Caco-2 (cell line): ENCODE measurements at regions not wholly inside any gene's neighbourhood (a gene's known extent, or its start where the extent isn't known, plus 50 kb on each side); places are given as distances from the start of the nearest gene placed in this dataset.

ENCODE experiments used
- BruUV-seq: library from RNA; stranded (reverse); fragments of 400-500 nt; replicated peaks from 2 replicates; lab custom pipeline; 2021; lab: Mats Ljungman, UMichigan
- CTCF ChIA-PET: fragments of 300-600 bp; sonication (Branson Sonifier 250); formaldehyde crosslinking; loops from one replicate; lab custom pipeline; 2022; ENCODE audit warnings: antibody characterized with exemption; lab: Charles Lee
- POLR2A ChIA-PET: fragments of 300-600 bp; sonication (Branson Sonifier 250); formaldehyde crosslinking; loops from one replicate; lab custom pipeline; 2022; ENCODE audit warnings: antibody characterized with exemption; lab: Charles Lee
- DNase-seq, 2 experiments: peaks; one replicate each; pipeline versions ENCODE4 v3.0.0 to v3.0.0-alpha.2; 2020 to 2022
- H3K27me3 ChIP-seq: replicated peaks from 2 replicates; pipeline ENCODE4 v1.6.0; 2011; ENCODE audit warnings: low read length; ENCODE audit not compliant: control insufficient read depth, insufficient read depth
- H3K36me3 ChIP-seq: 2 replicates; pipeline ENCODE4 v1.5.1; 2011; ENCODE audit warnings: low read length; ENCODE audit not compliant: control insufficient read depth, insufficient read depth
- H3K4me1 ChIP-seq: fragments of 250-450 bp; sonication (Bioruptor Pico); 2 replicates; pipeline ENCODE4 v1.5.1; 2020; ENCODE audit warnings: mild to moderate bottlenecking
- H3K4me3 ChIP-seq: 2 replicates; pipeline ENCODE4 v1.5.1; 2011; ENCODE audit warnings: low read depth, mild to moderate bottlenecking, control low read depth, low read length
- H3K9me3 ChIP-seq: fragments of 250-450 bp; sonication (Bioruptor Pico); 2 replicates; pipeline ENCODE4 v1.5.1; 2020; ENCODE audit warnings: mild to moderate bottlenecking, moderate library complexity
- H3K27ac Mint-ChIP-seq: one replicate; pipeline ENCODE4 v1.8.0; 2022; ENCODE audit warnings: mixed read lengths; ENCODE audit not compliant: unreplicated experiment
- H3K27me3 Mint-ChIP-seq: one replicate; pipeline ENCODE4 v1.8.0; 2022; ENCODE audit warnings: mixed read lengths; ENCODE audit not compliant: insufficient read depth, unreplicated experiment
- H3K36me3 Mint-ChIP-seq: one replicate; pipeline ENCODE4 v1.8.0; 2022; ENCODE audit warnings: mild to moderate bottlenecking, mixed read lengths; ENCODE audit not compliant: insufficient read depth, unreplicated experiment
- H3K4me1 Mint-ChIP-seq: one replicate; pipeline ENCODE4 v1.8.0; 2022; ENCODE audit warnings: low read depth, mixed read lengths; ENCODE audit not compliant: unreplicated experiment
- H3K4me3 Mint-ChIP-seq: one replicate; pipeline ENCODE4 v1.8.0; 2022; ENCODE audit warnings: mild to moderate bottlenecking, moderate library complexity, mixed read lengths; ENCODE audit not compliant: unreplicated experiment
- H3K9me3 Mint-ChIP-seq: one replicate; pipeline ENCODE4 v1.8.0; 2022; ENCODE audit warnings: mixed read lengths; ENCODE audit not compliant: unreplicated experiment
- CTCF ChIP-seq, 2 experiments: fragments of 200-600 bp in 1 of 2; IDR thresholded peaks; 1 replicate in 1 of 2; 2 replicates in 1 of 2; pipeline versions ENCODE4 v1.5.1 to v1.8.0; 2011 to 2022; ENCODE audit warnings: antibody characterized with exemption in 1 of 2, control low read depth in 1 of 2, inconsistent platforms in 1 of 2, low read depth in 1 of 2, low read length in 1 of 2, mild to moderate bottlenecking in 1 of 2, moderate library complexity in 1 of 2; ENCODE audit not compliant: insufficient read depth in 1 of 2, severe bottlenecking in 1 of 2, unreplicated experiment in 1 of 2
- intact Hi-C: fragments of 100-400 bp; cut with micrococcal nuclease; formaldehyde crosslinking; loops from one replicate; pipeline ENCODE4 v1.10.0; 2022; ENCODE audit not compliant: unreplicated experiment

- intact Hi-C loops: no loop called here
- H3K9me3 Mint-ChIP-seq: no peaks in the 10 kb centered on the region
- no TSS peak for BruUV-seq
- no peak overlapping the region for H3K4me3 Mint-ChIP-seq
- ChIA-PET CTCF (no interaction called here), POLR2A (no interaction called here)
- H3K4me1 ChIP-seq: no peaks in the 10 kb centered on the region
- peak; percentile 25 to 47 for DNase-seq
- TF ChIP-seq CTCF (IDR thresholded peaks at IDR 0.05; ENCODE audit: insufficient read depth in 1 of 2, low read depth in 1 of 2, low read length in 1 of 2, severe bottlenecking in 1 of 2, unreplicated experiment in 1 of 2): peak in 1 of 2 experiments; percentile 4
- no peaks in the 10 kb centered on the region for H3K9me3 ChIP-seq
- peaks cover 14% of the 10 kb centered on the region for H3K27me3 Mint-ChIP-seq
- H3K36me3 Mint-ChIP-seq: no peaks in the 10 kb centered on the region
- H3K27ac Mint-ChIP-seq: no peak overlapping the region
- H3K27me3 ChIP-seq: no peaks in the 10 kb centered on the region; the same call in none of the 2 replicates
- H3K4me3 ChIP-seq: no peak overlapping the region
- H3K4me1 Mint-ChIP-seq: peaks cover 7% of the 10 kb centered on the region
- no peaks in the 10 kb centered on the region for H3K36me3 ChIP-seq
Observed at GRCh38 chr2:75311993-75312392, 112.7 kb upstream of the TACR1 start.

GRCh38 chr2:75311521-75311920 lies 112.2 kb upstream of the TACR1 start:
- no peaks in the 10 kb centered on the region for H3K36me3 Mint-ChIP-seq
- Histone ChIP-seq H3K9me3 (no peaks in the 10 kb centered on the region), H3K27me3 (no peaks in the 10 kb centered on the region; the same call in 1 of the 2 replicates), H3K4me3 (no peak overlapping the region), H3K4me1 (no peaks in the 10 kb centered on the region), H3K36me3 (no peaks in the 10 kb centered on the region)
- H3K27ac Mint-ChIP-seq: no peak overlapping the region
- no TSS peak for BruUV-seq
- ChIA-PET POLR2A (no interaction called here), CTCF (no interaction called here)
- DNase-seq: no peak
- peaks cover 11% of the 10 kb centered on the region for H3K27me3 Mint-ChIP-seq
- intact Hi-C loops: no loop called here
- no peak for TF ChIP-seq CTCF (IDR thresholded peaks at IDR 0.05; ENCODE audit: insufficient read depth in 1 of 2, low read depth in 1 of 2, low read length in 1 of 2, severe bottlenecking in 1 of 2, unreplicated experiment in 1 of 2)
- no peak overlapping the region for H3K4me3 Mint-ChIP-seq
- H3K4me1 Mint-ChIP-seq: peaks cover 7% of the 10 kb centered on the region
- no peaks in the 10 kb centered on the region for H3K9me3 Mint-ChIP-seq

GRCh38 chr2:75310876-75311275 lies 111.6 kb upstream of the TACR1 start:
- intact Hi-C loops: no loop called here
- H3K4me3 Mint-ChIP-seq: no peak overlapping the region
- ChIA-PET POLR2A (no interaction called here), CTCF (no interaction called here)
- no peaks in the 10 kb centered on the region for H3K36me3 ChIP-seq
- no peaks in the 10 kb centered on the region for H3K4me1 ChIP-seq
- H3K9me3 ChIP-seq: no peaks in the 10 kb centered on the region
- H3K36me3 Mint-ChIP-seq: no peaks in the 10 kb centered on the region
- peaks cover 11% of the 10 kb centered on the region for H3K27me3 Mint-ChIP-seq
- no peak for DNase-seq
- TF ChIP-seq CTCF (IDR thresholded peaks at IDR 0.05; ENCODE audit: insufficient read depth in 1 of 2, low read depth in 1 of 2, low read length in 1 of 2, severe bottlenecking in 1 of 2, unreplicated experiment in 1 of 2): no peak
- H3K27ac Mint-ChIP-seq: no peak overlapping the region
- no peaks in the 10 kb centered on the region; the same call in 1 of the 2 replicates for H3K27me3 ChIP-seq
- no peak overlapping the region for H3K4me3 ChIP-seq
- BruUV-seq: no TSS peak
- peaks cover 7% of the 10 kb centered on the region for H3K4me1 Mint-ChIP-seq
- no peaks in the 10 kb centered on the region for H3K9me3 Mint-ChIP-seq
